ENCODE measurements at regions not wholly inside any gene's neighbourhood (a gene's known extent, or its start where the extent isn't known, plus 50 kb on each side); places are given as distances from the start of the nearest gene placed in this dataset.

DNA sequence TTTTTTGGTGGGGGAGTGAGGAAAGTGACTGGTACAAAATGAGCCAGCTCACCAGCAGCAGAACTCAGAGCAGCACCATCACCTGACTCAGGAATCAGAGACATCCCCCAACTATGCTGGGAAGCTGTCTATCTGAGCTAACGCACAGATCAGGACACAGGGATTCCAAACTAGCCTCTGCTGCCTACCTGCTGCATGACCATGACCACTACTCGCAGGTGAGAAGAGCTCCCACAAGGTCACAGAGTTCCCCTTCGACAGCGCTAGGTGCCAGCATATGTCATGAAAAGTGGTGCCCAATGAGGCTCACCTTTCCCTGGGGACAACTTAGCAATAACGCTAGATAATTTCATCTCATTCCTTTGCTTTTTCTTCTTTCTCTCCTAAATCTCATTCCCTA lies 662.6 kb upstream of the CPEB2 start:
- CTCF ChIA-PET = no interaction called here
- no peaks in the 10 kb centered on the region for H3K4me1 ChIP-seq (ENCODE audit: control insufficient read depth, insufficient read depth, low read length)
- H3K36me3 ChIP-seq (ENCODE audit: control insufficient read depth in 2 of 2, insufficient read depth in 1 of 2, low read length in 2 of 2) = no peaks in the 10 kb centered on the region
- TF ChIP-seq, protein P1, sequence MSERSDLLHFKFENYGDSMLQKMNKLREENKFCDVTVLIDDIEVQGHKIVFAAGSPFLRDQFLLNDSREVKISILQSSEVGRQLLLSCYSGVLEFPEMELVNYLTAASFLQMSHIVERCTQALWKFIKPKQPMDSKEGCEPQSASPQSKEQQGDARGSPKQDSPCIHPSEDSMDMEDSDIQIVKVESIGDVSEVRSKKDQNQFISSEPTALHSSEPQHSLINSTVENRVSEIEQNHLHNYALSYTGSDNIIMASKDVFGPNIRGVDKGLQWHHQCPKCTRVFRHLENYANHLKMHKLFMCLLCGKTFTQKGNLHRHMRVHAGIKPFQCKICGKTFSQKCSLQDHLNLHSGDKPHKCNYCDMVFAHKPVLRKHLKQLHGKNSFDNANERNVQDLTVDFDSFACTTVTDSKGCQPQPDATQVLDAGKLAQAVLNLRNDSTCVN (tag by site-specific recombination; optimal IDR thresholded peaks at IDR 0.05) = no peak
- TF ChIP-seq, protein P2, sequence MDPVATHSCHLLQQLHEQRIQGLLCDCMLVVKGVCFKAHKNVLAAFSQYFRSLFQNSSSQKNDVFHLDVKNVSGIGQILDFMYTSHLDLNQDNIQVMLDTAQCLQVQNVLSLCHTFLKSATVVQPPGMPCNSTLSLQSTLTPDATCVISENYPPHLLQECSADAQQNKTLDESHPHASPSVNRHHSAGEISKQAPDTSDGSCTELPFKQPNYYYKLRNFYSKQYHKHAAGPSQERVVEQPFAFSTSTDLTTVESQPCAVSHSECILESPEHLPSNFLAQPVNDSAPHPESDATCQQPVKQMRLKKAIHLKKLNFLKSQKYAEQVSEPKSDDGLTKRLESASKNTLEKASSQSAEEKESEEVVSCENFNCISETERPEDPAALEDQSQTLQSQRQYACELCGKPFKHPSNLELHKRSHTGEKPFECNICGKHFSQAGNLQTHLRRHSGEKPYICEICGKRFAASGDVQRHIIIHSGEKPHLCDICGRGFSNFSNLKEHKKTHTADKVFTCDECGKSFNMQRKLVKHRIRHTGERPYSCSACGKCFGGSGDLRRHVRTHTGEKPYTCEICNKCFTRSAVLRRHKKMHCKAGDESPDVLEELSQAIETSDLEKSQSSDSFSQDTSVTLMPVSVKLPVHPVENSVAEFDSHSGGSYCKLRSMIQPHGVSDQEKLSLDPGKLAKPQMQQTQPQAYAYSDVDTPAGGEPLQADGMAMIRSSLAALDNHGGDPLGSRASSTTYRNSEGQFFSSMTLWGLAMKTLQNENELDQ (tag by site-specific recombination; IDR thresholded peaks at IDR 0.05; ENCODE audit: low read depth) = no peak
- TF ChIP-seq HOXA7 (CRISPR knock-in tag; IDR thresholded peaks at IDR 0.05; ENCODE audit: borderline replicate concordance) = no peak
- TF ChIP-seq, protein P3, sequence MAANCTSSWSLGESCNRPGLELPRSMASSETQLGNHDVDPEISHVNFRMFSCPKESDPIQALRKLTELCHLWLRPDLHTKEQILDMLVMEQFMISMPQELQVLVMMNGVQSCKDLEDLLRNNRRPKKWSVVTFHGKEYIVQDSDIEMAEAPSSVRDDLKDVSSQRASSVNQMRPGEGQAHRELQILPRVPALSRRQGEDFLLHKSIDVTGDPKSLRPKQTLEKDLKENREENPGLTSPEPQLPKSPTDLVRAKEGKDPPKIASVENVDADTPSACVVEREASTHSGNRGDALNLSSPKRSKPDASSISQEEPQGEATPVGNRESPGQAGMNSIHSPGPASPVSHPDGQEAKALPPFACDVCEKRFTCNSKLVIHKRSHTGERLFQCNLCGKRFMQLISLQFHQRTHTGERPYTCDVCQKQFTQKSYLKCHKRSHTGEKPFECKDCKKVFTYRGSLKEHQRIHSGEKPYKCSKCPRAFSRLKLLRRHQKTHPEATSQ (tag by site-specific recombination; IDR thresholded peaks at IDR 0.05) = no peak
- no peak for TF ChIP-seq ZNF768 (tag by site-specific recombination; IDR thresholded peaks at IDR 0.05)
- TF ChIP-seq ZNF610 (tag by site-specific recombination; IDR thresholded peaks at IDR 0.05; ENCODE audit: borderline replicate concordance) = no peak
- TF ChIP-seq, protein P4, sequence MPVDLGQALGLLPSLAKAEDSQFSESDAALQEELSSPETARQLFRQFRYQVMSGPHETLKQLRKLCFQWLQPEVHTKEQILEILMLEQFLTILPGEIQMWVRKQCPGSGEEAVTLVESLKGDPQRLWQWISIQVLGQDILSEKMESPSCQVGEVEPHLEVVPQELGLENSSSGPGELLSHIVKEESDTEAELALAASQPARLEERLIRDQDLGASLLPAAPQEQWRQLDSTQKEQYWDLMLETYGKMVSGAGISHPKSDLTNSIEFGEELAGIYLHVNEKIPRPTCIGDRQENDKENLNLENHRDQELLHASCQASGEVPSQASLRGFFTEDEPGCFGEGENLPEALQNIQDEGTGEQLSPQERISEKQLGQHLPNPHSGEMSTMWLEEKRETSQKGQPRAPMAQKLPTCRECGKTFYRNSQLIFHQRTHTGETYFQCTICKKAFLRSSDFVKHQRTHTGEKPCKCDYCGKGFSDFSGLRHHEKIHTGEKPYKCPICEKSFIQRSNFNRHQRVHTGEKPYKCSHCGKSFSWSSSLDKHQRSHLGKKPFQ (tag by site-specific recombination; IDR thresholded peaks at IDR 0.05) = no peak
- TF ChIP-seq, protein P5, sequence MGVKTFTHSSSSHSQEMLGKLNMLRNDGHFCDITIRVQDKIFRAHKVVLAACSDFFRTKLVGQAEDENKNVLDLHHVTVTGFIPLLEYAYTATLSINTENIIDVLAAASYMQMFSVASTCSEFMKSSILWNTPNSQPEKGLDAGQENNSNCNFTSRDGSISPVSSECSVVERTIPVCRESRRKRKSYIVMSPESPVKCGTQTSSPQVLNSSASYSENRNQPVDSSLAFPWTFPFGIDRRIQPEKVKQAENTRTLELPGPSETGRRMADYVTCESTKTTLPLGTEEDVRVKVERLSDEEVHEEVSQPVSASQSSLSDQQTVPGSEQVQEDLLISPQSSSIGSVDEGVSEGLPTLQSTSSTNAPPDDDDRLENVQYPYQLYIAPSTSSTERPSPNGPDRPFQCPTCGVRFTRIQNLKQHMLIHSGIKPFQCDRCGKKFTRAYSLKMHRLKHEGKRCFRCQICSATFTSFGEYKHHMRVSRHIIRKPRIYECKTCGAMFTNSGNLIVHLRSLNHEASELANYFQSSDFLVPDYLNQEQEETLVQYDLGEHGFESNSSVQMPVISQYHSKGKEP (tag by site-specific recombination; IDR thresholded peaks at IDR 0.05) = no peak
- no peak for TF ChIP-seq ZNF777 (tag by site-specific recombination; IDR thresholded peaks at IDR 0.05; ENCODE audit: borderline replicate concordance)
- no peak for TF ChIP-seq ZNF629 (tag by site-specific recombination; IDR thresholded peaks at IDR 0.05)
- no peak for TF ChIP-seq ZNF837 (tag by site-specific recombination; IDR thresholded peaks at IDR 0.05)
- no peak for TF ChIP-seq ZNF354C (tag by site-specific recombination; IDR thresholded peaks at IDR 0.05; ENCODE audit: borderline replicate concordance, low read depth)
- no peak for TF ChIP-seq ZNF341 (tag by site-specific recombination; IDR thresholded peaks at IDR 0.05; ENCODE audit: low read depth)
- no peak for TF ChIP-seq ZNF510 (tag by site-specific recombination; IDR thresholded peaks at IDR 0.05; ENCODE audit: insufficient replicate concordance)
- TF ChIP-seq ZNF626 (tag by site-specific recombination; IDR thresholded peaks at IDR 0.05) = no peak
- POLR2A ChIA-PET = no interaction called here
- no peaks in the 10 kb centered on the region for H3K9me3 ChIP-seq (ENCODE audit: control insufficient read depth, insufficient read depth, low read depth, low read length)
- H3K27ac ChIP-seq (ENCODE audit: extremely low read depth, low read depth, low read length) = no peak overlapping the region
- no peak overlapping the region for H3K4me3 ChIP-seq (ENCODE audit: low read depth, low read length)

DNA sequence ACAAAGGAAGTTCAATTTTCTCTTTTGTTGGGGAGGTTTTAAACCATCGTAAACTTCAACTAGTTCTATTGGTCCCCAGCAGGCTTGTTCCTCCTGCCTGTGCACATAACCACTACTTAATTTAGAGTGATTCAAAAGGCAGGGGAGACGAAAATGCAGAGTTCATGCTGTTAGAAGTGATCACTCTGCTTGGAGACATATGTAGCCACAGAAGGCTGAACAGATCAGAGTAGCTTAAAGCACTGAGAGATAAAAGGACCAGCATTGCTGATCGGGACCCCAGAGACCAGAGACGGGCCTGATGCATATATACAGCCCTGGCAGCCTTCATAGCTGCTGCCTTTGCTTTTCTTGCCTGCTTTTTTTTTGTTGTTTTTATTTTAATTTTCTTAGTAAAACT lies 662.0 kb upstream of the CPEB2 start:
- Histone ChIP-seq H3K27ac (ENCODE audit: extremely low read depth, low read depth, low read length) (no peak overlapping the region), H3K9me3 (ENCODE audit: control insufficient read depth, insufficient read depth, low read depth, low read length) (no peaks in the 10 kb centered on the region), H3K36me3 (ENCODE audit: control insufficient read depth in 2 of 2, insufficient read depth in 1 of 2, low read length in 2 of 2) (no peaks in the 10 kb centered on the region), H3K4me3 (ENCODE audit: low read depth, low read length) (no peak overlapping the region), H3K4me1 (ENCODE audit: control insufficient read depth, insufficient read depth, low read length) (no peaks in the 10 kb centered on the region)
- POLR2A ChIA-PET = no interaction called here
- CTCF ChIA-PET = no interaction called here
- TF ChIP-seq ZNF623 (tag by site-specific recombination; IDR thresholded peaks at IDR 0.05) = no peak
- TF ChIP-seq, protein P6, sequence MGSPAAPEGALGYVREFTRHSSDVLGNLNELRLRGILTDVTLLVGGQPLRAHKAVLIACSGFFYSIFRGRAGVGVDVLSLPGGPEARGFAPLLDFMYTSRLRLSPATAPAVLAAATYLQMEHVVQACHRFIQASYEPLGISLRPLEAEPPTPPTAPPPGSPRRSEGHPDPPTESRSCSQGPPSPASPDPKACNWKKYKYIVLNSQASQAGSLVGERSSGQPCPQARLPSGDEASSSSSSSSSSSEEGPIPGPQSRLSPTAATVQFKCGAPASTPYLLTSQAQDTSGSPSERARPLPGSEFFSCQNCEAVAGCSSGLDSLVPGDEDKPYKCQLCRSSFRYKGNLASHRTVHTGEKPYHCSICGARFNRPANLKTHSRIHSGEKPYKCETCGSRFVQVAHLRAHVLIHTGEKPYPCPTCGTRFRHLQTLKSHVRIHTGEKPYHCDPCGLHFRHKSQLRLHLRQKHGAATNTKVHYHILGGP (tag by site-specific recombination; IDR thresholded peaks at IDR 0.05) = no peak
- no peak for TF ChIP-seq ZNF10 (tag by site-specific recombination; IDR thresholded peaks at IDR 0.05)
- TF ChIP-seq, protein P7, sequence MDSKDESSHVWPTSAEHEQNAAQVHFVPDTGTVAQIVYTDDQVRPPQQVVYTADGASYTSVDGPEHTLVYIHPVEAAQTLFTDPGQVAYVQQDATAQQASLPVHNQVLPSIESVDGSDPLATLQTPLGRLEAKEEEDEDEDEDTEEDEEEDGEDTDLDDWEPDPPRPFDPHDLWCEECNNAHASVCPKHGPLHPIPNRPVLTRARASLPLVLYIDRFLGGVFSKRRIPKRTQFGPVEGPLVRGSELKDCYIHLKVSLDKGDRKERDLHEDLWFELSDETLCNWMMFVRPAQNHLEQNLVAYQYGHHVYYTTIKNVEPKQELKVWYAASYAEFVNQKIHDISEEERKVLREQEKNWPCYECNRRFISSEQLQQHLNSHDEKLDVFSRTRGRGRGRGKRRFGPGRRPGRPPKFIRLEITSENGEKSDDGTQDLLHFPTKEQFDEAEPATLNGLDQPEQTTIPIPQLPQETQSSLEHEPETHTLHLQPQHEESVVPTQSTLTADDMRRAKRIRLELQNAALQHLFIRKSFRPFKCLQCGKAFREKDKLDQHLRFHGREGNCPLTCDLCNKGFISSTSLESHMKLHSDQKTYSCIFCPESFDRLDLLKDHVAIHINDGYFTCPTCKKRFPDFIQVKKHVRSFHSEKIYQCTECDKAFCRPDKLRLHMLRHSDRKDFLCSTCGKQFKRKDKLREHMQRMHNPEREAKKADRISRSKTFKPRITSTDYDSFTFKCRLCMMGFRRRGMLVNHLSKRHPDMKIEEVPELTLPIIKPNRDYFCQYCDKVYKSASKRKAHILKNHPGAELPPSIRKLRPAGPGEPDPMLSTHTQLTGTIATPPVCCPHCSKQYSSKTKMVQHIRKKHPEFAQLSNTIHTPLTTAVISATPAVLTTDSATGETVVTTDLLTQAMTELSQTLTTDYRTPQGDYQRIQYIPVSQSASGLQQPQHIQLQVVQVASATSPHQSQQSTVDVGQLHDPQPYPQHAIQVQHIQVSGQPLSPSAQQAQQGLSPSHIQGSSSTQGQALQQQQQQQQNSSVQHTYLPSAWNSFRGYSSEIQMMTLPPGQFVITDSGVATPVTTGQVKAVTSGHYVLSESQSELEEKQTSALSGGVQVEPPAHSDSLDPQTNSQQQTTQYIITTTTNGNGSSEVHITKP (tag by site-specific recombination; IDR thresholded peaks at IDR 0.05) = no peak
- no peak for TF ChIP-seq ZNF274 (IDR thresholded peaks at IDR 0.05; ENCODE audit: low read length)
- TF ChIP-seq ZNF274 (tag by site-specific recombination; IDR thresholded peaks at IDR 0.05; ENCODE audit: borderline replicate concordance) = no peak

All from HEK293 (cell line).